ENCODE measurements at regions not wholly inside any gene's neighbourhood (a gene's known extent, or its start where the extent isn't known, plus 50 kb on each side); places are given as distances from the start of the nearest gene placed in this dataset.

- peaks cover 55% of the 10 kb centered on the region for H3K4me1 Mint-ChIP-seq (ENCODE audit: low read depth)
- no peaks in the 10 kb centered on the region for H3K36me3 Mint-ChIP-seq
- H3K27ac Mint-ChIP-seq, result no peak overlapping the region
- H3K9me3 Mint-ChIP-seq (ENCODE audit: low read depth), result peaks cover 3% of the 10 kb centered on the region
- H3K4me3 Mint-ChIP-seq, result no peak overlapping the region
- no peaks in the 10 kb centered on the region for H3K27me3 Mint-ChIP-seq
Measured at GRCh38 chr6:149266659-149267058, 50.9 kb upstream of the TAB2 start.

GRCh38 chr6:149267072-149267471 lies 50.4 kb upstream of the TAB2 start:
- Mint-ChIP-seq H3K4me3 (no peak overlapping the region), H3K27ac (no peak overlapping the region), H3K4me1 (ENCODE audit: low read depth) (peaks cover 55% of the 10 kb centered on the region), H3K9me3 (ENCODE audit: low read depth) (peaks cover 3% of the 10 kb centered on the region), H3K36me3 (no peaks in the 10 kb centered on the region), H3K27me3 (no peaks in the 10 kb centered on the region)

- H3K36me3 Mint-ChIP-seq, result no peaks in the 10 kb centered on the region
- H3K4me3 Mint-ChIP-seq, result no peak overlapping the region
- H3K4me1 Mint-ChIP-seq (ENCODE audit: low read depth), result peaks cover 59% of the 10 kb centered on the region
- H3K27me3 Mint-ChIP-seq, result no peaks in the 10 kb centered on the region
- no peak overlapping the region for H3K27ac Mint-ChIP-seq
- peaks cover 3% of the 10 kb centered on the region for H3K9me3 Mint-ChIP-seq (ENCODE audit: low read depth)
Measured at GRCh38 chr6:149267513-149268043, 49.9 kb upstream of the TAB2 start.
